T-helper 1 cell treated with Interleukin-12 subunit alpha and Interleukin-12 subunit beta and Interleukin-4 antibody, amounts not matched to agents 30 μg/mL and 1 μg/mL, for 36 hours (primary cell): ENCODE measurements at regions not wholly inside any gene's neighbourhood (a gene's known extent, or its start where the extent isn't known, plus 50 kb on each side); places are given as distances from the start of the nearest gene placed in this dataset.

Source experiments
- H3K27ac Mint-ChIP-seq: one replicate; pipeline ENCODE4 v1.8.0; 2021; ENCODE audit warnings: mild to moderate bottlenecking, mixed read lengths
- H3K27me3 Mint-ChIP-seq: one replicate; pipeline ENCODE4 v1.8.0; 2021; ENCODE audit warnings: low read depth, mixed read lengths
- H3K36me3 Mint-ChIP-seq: one replicate; pipeline ENCODE4 v1.8.0; 2021; ENCODE audit warnings: low read depth, mixed read lengths
- H3K4me1 Mint-ChIP-seq: one replicate; pipeline ENCODE4 v1.8.0; 2021; ENCODE audit warnings: low read depth, mixed read lengths
- H3K4me3 Mint-ChIP-seq: one replicate; pipeline ENCODE4 v1.8.0; 2021; ENCODE audit warnings: mild to moderate bottlenecking, moderate library complexity, mixed read lengths
- H3K9me3 Mint-ChIP-seq: one replicate; pipeline ENCODE4 v1.8.0; 2021; ENCODE audit warnings: mixed read lengths

DNA sequence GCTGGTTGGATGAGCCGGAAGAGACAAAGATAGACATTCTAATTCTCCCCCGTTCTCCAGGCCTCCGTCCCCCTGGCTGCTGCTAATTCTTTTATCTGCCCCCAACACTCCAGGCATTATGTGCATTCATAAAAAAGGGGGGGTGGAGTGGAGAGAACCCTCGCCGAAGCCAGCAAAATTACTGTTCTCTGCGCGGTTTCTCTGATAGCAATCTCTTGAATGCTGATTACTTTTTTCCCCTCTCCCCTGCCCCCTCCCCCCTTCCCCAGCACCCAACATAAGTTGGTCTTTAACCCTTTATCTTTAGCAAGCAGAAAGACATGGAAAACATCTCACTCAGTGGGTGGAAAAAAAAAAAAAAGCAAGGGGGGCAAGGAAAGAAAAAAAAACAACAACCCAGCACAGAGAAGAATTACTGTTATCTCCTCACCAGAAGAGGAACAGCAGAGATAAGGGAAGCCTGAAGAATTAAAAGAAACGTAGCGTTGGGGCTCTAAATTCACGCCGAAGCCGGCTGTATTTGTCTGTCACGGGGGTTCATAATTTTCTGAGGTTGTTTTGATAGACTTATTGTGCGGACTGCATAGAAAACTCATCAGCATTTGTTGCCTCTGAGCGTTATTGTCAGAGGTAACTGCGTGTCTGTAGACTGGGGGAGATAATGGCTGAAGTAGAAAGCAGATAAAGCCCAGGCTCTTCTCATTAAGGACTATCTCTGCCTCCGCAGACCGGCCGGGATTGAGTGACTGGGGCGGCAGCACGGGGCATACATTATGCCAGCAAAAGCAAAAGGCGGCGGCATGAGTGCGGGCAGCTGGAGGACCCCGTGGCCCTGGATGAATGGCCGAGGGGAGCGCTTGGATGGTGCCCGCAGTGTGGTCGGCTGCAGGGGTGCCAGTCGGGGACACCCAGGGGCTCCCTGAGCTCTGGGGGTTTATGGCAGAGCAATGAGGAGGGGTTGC is 126.9 kb downstream of the MRM1 start:
- no peaks in the 10 kb centered on the region for H3K36me3 Mint-ChIP-seq
- H3K4me3 Mint-ChIP-seq: peak overlapping the region; percentile 5
- H3K27me3 Mint-ChIP-seq: peaks cover 20% of the 10 kb centered on the region
- H3K4me1 Mint-ChIP-seq: peaks cover 34% of the 10 kb centered on the region
- no peaks in the 10 kb centered on the region for H3K9me3 Mint-ChIP-seq
- H3K27ac Mint-ChIP-seq: peak overlapping the region; percentile 31

DNA sequence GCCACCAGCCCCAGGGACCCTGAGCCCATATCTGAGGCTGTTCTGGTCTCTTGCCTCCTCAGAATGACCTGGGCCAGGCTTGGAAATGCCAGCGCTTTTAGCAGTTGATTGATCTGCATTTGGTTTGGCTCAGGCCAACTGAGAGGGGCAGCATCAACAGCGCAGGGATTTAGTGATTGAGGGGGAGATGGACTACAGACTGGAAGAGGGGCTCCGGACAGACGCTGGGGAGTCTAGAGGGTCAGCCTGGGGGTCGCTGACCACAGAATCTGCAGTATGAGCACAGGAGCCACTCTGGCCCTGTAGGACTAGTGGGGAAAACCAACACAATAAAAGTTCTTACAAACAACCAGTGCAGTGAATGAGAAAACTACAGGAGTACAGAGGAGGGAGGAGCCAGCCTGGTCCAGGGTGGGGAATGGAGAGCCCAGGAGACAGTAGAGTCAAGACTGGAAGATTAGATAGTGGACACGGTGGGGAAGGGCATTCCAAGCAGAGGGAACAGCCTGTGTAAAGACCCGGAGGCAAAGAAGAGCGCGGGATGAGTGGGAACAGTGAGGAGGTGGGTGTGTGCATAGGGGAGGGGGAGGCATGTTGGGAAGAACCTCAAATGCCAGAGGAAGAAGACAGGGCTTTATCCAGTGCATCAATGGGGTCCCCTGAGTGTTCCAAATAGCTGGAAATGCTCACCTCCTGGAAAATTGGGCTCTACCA is 128.9 kb downstream of the MRM1 start:
- Mint-ChIP-seq H3K27ac (no peak overlapping the region), H3K9me3 (no peaks in the 10 kb centered on the region), H3K4me1 (peaks cover 23% of the 10 kb centered on the region), H3K36me3 (no peaks in the 10 kb centered on the region), H3K4me3 (no peak overlapping the region), H3K27me3 (peaks cover 20% of the 10 kb centered on the region)

DNA sequence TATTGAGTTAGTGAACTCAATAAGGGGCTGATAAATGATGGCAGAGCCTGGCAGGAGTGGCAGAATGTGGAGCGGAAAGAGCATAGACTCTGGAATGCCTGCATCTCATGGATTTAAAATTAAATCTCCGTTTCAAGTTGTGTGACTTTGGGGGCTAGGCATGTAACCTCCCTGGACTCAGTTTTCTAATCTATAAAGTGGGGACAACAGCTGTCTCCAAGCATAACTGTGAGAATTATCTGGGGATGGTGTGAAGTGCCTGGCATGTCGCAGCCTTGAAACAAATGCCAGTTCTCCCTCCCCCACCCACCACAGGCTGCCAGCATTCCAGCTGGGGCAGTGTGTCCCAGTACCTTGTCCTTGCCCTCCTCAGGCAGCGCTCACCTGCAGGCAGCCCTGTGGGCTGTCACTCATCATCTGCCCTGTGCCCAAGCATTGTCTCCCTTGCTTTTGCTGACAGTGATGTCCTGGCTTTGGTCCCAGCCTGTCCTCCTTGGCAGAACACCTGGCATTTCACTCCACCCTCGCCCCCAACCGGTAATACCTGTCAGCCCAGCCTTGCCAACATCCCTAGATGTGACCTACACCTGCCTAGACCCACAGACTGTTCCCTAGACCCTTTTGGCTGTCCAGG is 129.6 kb downstream of the MRM1 start:
- Mint-ChIP-seq H3K4me3 (no peak overlapping the region), H3K27me3 (peaks cover 20% of the 10 kb centered on the region), H3K27ac (no peak overlapping the region), H3K9me3 (no peaks in the 10 kb centered on the region), H3K36me3 (no peaks in the 10 kb centered on the region), H3K4me1 (peaks cover 21% of the 10 kb centered on the region)

DNA sequence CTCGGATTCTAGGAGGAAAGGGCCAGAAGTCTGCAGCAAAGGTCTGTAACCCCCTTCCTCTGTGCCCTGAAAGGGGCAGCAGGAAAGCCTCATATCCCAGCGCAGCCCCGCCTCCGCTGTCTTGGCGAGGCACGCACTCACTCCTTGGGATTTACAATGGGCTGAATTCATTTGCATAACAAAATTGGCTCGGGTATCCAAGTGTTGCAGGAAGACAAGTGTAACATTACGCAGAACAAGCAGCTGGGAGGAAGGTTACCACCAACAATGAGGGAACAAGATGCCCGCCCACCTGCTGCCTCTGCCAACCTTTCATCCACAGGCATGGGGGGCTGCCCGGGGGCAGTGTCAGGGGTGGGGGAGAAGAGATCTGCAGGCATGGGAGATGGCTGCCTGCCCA is 130.4 kb downstream of the MRM1 start:
- peaks cover 20% of the 10 kb centered on the region for H3K27me3 Mint-ChIP-seq
- H3K4me3 Mint-ChIP-seq: no peak overlapping the region
- H3K27ac Mint-ChIP-seq: no peak overlapping the region
- H3K36me3 Mint-ChIP-seq: no peaks in the 10 kb centered on the region
- peaks cover 15% of the 10 kb centered on the region for H3K4me1 Mint-ChIP-seq
- H3K9me3 Mint-ChIP-seq: no peaks in the 10 kb centered on the region

DNA sequence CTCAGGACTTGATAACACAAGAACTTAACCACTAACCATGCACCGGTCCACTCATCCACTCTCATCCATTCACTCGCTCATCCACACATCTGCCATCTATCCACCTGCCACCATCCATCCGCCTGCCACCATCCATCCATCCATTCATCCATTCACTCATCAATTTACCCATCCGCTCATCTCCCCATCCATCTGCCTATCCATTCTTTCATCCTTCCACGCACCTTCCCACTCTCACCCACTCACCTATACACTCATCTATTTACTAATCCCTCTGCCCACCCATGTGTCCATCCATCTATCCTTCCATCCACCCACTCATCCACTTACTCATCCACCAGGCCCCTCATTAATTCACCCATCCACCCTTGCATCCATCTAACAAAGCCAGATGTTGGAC is 131.0 kb downstream of the MRM1 start:
- H3K27me3 Mint-ChIP-seq: peaks cover 24% of the 10 kb centered on the region
- H3K36me3 Mint-ChIP-seq: no peaks in the 10 kb centered on the region
- H3K4me3 Mint-ChIP-seq: no peak overlapping the region
- H3K9me3 Mint-ChIP-seq: no peaks in the 10 kb centered on the region
- peaks cover 12% of the 10 kb centered on the region for H3K4me1 Mint-ChIP-seq
- no peak overlapping the region for H3K27ac Mint-ChIP-seq

DNA sequence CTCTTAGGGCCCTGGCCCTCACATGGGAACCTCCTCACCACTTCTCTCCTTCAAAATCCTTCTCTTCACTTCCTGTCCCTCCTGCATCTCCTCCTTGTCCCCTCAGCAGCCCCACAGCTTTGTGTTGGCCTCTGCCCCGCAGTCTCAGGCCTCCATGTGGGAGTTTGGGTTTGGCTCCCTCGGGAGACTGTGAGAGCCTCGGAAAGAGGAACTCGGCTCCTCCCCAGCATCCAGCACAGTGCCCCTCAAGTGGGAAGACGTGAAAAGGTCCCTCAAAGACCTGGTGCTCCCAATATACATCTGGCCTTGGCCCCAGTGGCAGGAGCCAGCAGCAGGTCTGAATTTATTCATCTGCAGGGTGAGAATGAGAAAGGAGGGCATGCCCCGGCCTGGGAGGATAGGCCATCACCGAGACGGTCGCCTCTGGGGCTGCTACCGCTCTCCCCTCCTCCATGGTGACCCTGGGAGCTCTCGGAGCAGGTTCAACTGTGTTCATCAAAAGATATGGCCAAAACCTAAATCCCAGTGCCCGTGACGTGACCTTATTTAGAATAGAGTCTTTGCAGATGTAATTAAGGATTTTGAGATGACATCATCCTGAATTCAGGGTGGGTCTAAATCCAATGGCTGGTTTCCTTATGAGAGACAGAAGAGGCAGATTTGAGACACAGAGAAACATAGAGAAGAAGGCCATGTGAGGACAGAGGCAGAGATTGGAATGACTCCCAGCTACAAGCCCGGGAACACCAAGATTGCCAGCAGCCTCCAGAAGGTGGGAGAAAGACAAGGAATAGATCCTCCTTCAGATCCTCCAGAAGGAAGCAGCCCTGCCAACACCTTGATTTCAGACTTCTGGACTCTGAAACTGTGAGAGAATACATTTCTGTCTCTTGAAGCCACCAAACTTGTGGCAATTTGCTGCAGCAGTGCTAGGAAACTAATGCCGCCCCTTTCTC is 135.1 kb downstream of the MRM1 start:
- no peak overlapping the region for H3K4me3 Mint-ChIP-seq
- H3K27me3 Mint-ChIP-seq: peaks cover 16% of the 10 kb centered on the region
- no peaks in the 10 kb centered on the region for H3K9me3 Mint-ChIP-seq
- H3K4me1 Mint-ChIP-seq: no peaks in the 10 kb centered on the region
- no peak overlapping the region for H3K27ac Mint-ChIP-seq
- no peaks in the 10 kb centered on the region for H3K36me3 Mint-ChIP-seq

DNA sequence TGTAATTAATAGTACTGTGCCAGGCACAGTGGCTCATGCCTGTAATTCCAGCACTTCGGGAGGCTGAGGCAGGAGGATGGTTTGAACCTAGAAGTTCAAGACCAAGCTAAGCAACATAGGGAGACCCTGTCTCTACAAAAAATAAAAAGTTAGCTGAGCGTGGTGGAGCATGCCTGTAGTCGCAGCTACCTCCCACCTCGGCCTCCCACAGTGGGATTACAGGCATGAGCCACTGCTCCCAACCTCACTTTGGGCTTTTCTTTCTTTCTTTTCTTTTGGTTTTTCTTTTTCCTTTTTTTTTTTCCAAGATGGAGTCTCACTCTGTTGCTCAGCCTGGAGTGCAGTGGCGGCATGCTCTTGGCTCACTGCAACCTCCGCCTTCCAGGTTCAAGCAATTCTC is 137.8 kb downstream of the MRM1 start:
- no peak overlapping the region for H3K4me3 Mint-ChIP-seq
- no peaks in the 10 kb centered on the region for H3K4me1 Mint-ChIP-seq
- no peak overlapping the region for H3K27ac Mint-ChIP-seq
- peaks cover 21% of the 10 kb centered on the region for H3K27me3 Mint-ChIP-seq
- no peaks in the 10 kb centered on the region for H3K36me3 Mint-ChIP-seq
- H3K9me3 Mint-ChIP-seq: no peaks in the 10 kb centered on the region

DNA sequence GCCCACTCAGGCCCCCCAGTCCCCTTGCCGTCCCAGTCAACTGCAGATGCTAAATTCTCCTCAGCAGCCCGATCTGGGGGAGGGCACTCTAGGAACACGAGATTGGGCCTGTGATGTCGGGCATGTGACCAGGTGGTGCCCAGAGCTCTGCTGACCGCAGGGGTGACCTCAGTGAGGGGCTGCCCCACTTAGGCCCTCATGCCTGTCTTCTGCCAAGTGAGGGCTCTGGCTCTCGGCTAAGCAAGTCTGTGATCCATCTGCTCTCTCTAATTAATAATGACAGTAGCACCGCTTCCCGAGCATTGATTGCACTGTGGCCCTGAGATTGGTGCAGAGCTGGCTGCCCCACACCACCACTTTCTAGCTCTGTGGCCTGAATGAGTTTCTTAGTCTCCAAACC is 138.8 kb downstream of the MRM1 start:
- no peak overlapping the region for H3K27ac Mint-ChIP-seq
- no peaks in the 10 kb centered on the region for H3K36me3 Mint-ChIP-seq
- H3K4me1 Mint-ChIP-seq: no peaks in the 10 kb centered on the region
- peaks cover 26% of the 10 kb centered on the region for H3K27me3 Mint-ChIP-seq
- no peak overlapping the region for H3K4me3 Mint-ChIP-seq
- H3K9me3 Mint-ChIP-seq: no peaks in the 10 kb centered on the region

DNA sequence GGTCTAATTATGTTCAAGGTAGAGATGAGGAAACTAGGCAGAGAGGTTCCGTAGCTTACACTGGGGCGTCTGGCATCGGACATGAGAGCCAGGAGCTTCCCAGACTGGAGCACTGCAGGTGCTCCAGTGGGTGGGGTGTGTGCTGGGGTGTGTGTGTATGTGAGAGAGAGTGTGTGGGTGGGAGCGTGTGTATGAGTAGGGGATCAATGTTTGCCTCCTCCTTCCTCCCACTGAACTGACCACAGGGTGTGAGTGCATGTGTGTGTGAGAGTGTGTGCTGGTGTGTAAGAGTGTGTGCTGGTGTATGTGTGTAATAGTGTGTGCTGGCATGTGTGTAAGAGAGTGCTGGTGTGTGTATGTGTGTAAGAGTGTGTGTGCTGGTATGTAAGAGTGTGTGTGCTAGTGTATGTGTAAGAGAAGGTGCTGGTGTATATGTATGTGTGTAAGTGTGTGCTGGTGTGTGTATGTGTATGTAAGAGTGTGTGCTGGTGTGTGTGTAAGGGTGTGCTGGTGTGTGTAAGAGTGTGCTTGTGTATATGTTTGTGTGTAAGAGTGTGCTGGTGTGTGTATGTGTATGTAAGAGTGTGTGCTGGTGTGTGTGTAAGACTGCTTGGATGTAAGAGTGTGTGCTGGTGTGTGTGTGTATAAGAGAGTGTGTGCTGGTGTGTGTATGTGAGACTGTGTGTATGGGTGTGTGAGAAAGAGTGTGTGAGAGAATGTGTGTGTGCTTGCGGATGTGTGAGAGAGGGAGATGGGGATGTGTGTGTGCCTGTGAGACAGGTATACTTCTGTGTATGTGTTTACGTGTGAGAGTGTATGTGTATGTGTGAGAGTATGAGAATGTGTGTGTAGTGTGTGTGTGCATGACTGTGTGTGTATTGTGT is 139.9 kb downstream of the MRM1 start:
- Mint-ChIP-seq H3K27me3 (peaks cover 26% of the 10 kb centered on the region), H3K36me3 (no peaks in the 10 kb centered on the region), H3K4me3 (no peak overlapping the region), H3K27ac (no peak overlapping the region), H3K4me1 (no peaks in the 10 kb centered on the region), H3K9me3 (no peaks in the 10 kb centered on the region)

DNA sequence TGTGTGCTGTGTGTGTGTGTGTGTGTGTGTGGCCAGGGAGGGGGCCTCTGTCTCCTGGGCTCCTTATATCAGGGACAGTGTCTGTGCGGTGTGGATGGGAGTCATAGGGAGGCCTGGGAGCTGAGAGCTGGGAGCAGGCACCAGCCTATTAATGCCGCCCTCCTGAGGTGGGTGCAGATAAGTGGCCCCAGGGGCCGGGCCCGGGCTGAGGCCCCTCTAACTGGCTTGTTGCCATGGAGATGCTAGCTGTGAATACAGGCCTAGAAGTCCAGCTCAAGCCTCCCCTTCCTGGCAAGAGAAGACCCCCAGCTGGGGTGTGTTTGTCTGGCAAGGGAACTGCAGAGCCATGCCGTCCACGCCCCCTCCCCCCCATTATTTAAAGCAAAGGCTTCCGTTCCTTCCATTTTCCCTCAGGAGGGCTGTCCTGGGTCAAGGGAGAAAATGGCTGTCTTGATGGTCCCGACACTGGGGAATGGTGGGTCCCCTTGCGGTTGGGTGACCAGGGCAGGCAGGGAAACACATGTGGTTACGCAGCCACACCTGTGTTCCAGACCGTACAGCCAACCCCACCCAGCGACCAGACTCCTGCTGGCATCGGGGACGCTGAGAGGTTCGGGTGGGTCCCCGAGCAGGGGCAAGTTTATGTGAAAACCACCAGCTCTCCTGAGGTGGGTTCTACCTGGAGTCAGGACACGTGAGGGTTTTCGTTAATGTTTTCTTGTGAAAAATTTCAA is 141.1 kb downstream of the MRM1 start:
- Mint-ChIP-seq H3K36me3 (no peaks in the 10 kb centered on the region), H3K27ac (no peak overlapping the region), H3K27me3 (peaks cover 21% of the 10 kb centered on the region), H3K4me3 (no peak overlapping the region), H3K4me1 (no peaks in the 10 kb centered on the region), H3K9me3 (no peaks in the 10 kb centered on the region)

DNA sequence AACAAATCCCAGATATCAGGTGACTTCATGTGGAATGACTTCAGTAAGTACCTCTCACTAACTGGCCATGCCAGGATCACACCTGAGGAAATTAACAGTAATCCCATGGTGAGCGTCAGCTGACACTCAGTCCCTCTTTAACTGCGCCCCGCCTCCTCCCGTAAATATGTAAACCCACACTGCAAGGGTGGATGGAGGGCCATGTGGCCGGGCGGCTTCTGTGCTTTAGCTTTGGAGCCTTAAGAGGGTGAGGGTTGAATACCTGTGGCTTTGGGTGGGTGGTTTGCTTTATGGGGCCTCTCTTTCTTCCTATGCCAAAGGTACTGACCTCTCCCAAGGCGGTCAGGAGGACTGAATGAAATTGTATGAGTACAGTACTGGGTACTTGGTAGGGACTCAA is 141.7 kb downstream of the MRM1 start:
- Mint-ChIP-seq H3K9me3 (no peaks in the 10 kb centered on the region), H3K4me1 (no peaks in the 10 kb centered on the region), H3K4me3 (no peak overlapping the region), H3K27ac (no peak overlapping the region), H3K27me3 (peaks cover 18% of the 10 kb centered on the region), H3K36me3 (no peaks in the 10 kb centered on the region)

DNA sequence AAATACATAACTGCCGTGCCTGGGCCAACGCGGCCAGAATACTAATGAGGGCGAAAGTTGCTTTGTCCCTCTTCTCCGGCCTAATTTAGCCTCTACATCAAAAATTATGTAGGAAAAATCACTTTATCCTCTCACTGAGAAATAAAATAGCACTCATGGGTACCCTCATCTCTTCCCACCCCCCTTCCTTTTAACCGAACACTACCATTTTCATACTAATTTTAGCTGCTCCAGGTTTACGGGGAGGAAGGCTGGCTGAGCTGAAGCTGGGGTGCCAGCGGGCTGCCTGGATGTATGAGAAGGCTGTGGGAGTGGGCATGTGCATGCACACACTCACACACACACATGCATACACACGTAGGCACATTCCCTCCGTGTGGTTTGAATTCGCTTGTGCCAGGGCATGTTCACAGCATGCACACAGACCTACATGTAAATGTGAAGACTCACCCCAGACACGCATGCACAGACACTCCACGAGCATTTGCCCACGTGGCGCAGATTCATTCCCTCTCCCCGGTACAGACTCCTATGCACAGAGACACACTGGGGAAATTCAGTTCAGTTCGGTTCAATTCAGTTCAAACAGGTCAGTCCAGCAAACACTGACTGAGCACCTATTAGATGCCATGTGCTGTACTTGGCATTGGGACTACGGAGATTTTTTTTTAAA is 145.1 kb downstream of the MRM1 start:
- H3K4me1 Mint-ChIP-seq: no peaks in the 10 kb centered on the region
- peaks cover 17% of the 10 kb centered on the region for H3K27me3 Mint-ChIP-seq
- no peak overlapping the region for H3K4me3 Mint-ChIP-seq
- no peak overlapping the region for H3K27ac Mint-ChIP-seq
- no peaks in the 10 kb centered on the region for H3K36me3 Mint-ChIP-seq
- no peaks in the 10 kb centered on the region for H3K9me3 Mint-ChIP-seq
